GM23338 (cell line): ENCODE measurements at regions not wholly inside any gene's neighbourhood (a gene's known extent, or its start where the extent isn't known, plus 50 kb on each side); places are given as distances from the start of the nearest gene placed in this dataset.

ENCODE experiments used
- ATAC-seq: fragments of 200-7000 bp; cut with Tn5 transposase; 3 replicates; pipeline ENCODE4 v1.9.1; 2020
- DNase-seq: peaks from one replicate; pipeline ENCODE4 v3.0.0-alpha.2; 2015; ENCODE audit warnings: low spot score
- H2AFZ ChIP-seq: fragments of 200-600 bp; sonication (generic); 2 replicates; pipeline ENCODE4 v1.8.0; 2016; ENCODE audit warnings: antibody characterized with exemption, mild to moderate bottlenecking, moderate library complexity
- H3F3A ChIP-seq: fragments of 200-600 bp; sonication (generic); replicated peaks from 2 replicates; pipeline ENCODE4 v1.8.0; 2017; ENCODE audit warnings: antibody characterized with exemption, mixed run types, low read depth
- H3K27ac ChIP-seq: fragments of 200-600 bp; sonication (generic); 2 replicates; pipeline ENCODE4 v1.6.1; 2016; ENCODE audit warnings: low read depth
- H3K27me3 ChIP-seq: fragments of 200-600 bp; sonication (generic); 2 replicates; pipeline ENCODE4 v1.8.0; 2016; ENCODE audit warnings: mild to moderate bottlenecking, mixed run types, moderate library complexity; ENCODE audit not compliant: insufficient read depth
- H3K36me3 ChIP-seq: fragments of 200-600 bp; sonication (generic); 2 replicates; pipeline ENCODE4 v1.8.0; 2016; ENCODE audit warnings: mild to moderate bottlenecking; ENCODE audit not compliant: insufficient read depth
- H3K4me1 ChIP-seq: fragments of 200-600 bp; sonication (generic); 2 replicates; pipeline ENCODE4 v1.8.0; 2016; ENCODE audit warnings: mild to moderate bottlenecking, moderate library complexity; ENCODE audit not compliant: insufficient read depth
- H3K4me2 ChIP-seq: fragments of 200-600 bp; sonication (generic); 2 replicates; pipeline ENCODE4 v1.7.1; 2017; ENCODE audit warnings: mixed run types
- H3K4me3 ChIP-seq: fragments of 200-600 bp; sonication (generic); 2 replicates; pipeline ENCODE4 v1.6.1; 2016; ENCODE audit warnings: mixed run types
- H3K79me2 ChIP-seq: fragments of 200-600 bp; sonication (generic); replicated peaks from 2 replicates; pipeline ENCODE4 v1.8.0; 2017; ENCODE audit warnings: mild to moderate bottlenecking; ENCODE audit not compliant: insufficient read depth
- H3K9me2 ChIP-seq: fragments of 200-600 bp; sonication (generic); 2 replicates; pipeline ENCODE4 v1.8.0; 2017; ENCODE audit not compliant: insufficient read depth
- H4K20me1 ChIP-seq: fragments of 200-600 bp; sonication (generic); replicated peaks from 2 replicates; pipeline ENCODE4 v1.8.0; 2017; ENCODE audit warnings: mild to moderate bottlenecking; ENCODE audit not compliant: insufficient read depth
- H3K27ac Mint-ChIP-seq: 2 replicates; pipeline ENCODE4 v1.8.0; 2020; ENCODE audit warnings: inconsistent platforms, mild to moderate bottlenecking, moderate library complexity, mixed read lengths
- H3K27me3 Mint-ChIP-seq: 3 replicates; pipeline ENCODE4 v1.8.0; 2022; ENCODE audit warnings: low read depth, mild to moderate bottlenecking, moderate library complexity, mixed read lengths, inconsistent platforms; ENCODE audit not compliant: insufficient read depth, poor library complexity
- H3K36me3 Mint-ChIP-seq: 3 replicates; pipeline ENCODE4 v1.8.0; 2021; ENCODE audit warnings: low read depth, mild to moderate bottlenecking, inconsistent platforms, moderate library complexity, mixed read lengths
- H3K4me1 Mint-ChIP-seq: 3 replicates; pipeline ENCODE4 v1.8.0; 2020; ENCODE audit warnings: mild to moderate bottlenecking, inconsistent platforms, mixed read lengths
- H3K4me3 Mint-ChIP-seq: 3 replicates; pipeline ENCODE4 v1.8.0; 2021; ENCODE audit warnings: moderate library complexity, mild to moderate bottlenecking, inconsistent platforms, mixed read lengths
- H3K9me3 Mint-ChIP-seq: 3 replicates; pipeline ENCODE4 v1.8.0; 2020; ENCODE audit warnings: moderate library complexity, mild to moderate bottlenecking, inconsistent platforms, mixed read lengths
- CREB1 ChIP-seq: fragments of 250-450 bp; sonication (Bioruptor Pico); IDR thresholded peaks from 2 replicates; pipeline ENCODE4 v1.5.0; 2020; ENCODE audit warnings: low read depth, mild to moderate bottlenecking, moderate library complexity
- CTCF ChIP-seq, 2 experiments: fragments of 200-600 bp in 1 of 2; sonication (generic) in 1 of 2; conservative IDR thresholded peaks; 2 replicates each; pipeline versions ENCODE4 v1.5.1 to v1.6.1; 2016 to 2017; ENCODE audit warnings: antibody characterized with exemption in 2 of 2, low read depth in 2 of 2, mild to moderate bottlenecking in 2 of 2, moderate library complexity in 1 of 2
- ETS1 ChIP-seq: IDR thresholded peaks from 2 replicates; pipeline ENCODE4 v1.6.1; 2016; ENCODE audit warnings: antibody characterized with exemption
- EZH2phosphoT487 ChIP-seq: fragments of 200-600 bp; sonication (generic); IDR thresholded peaks from one replicate; pipeline ENCODE4 v1.8.1; 2018; ENCODE audit warnings: antibody characterized with exemption; ENCODE audit not compliant: unreplicated experiment
- JUNB ChIP-seq: IDR thresholded peaks from one replicate; pipeline ENCODE4 v1.6.1; 2016; ENCODE audit warnings: antibody characterized with exemption; ENCODE audit not compliant: unreplicated experiment
- NANOG ChIP-seq: IDR thresholded peaks from 2 replicates; pipeline ENCODE4 v1.6.1; 2016; ENCODE audit warnings: antibody characterized with exemption, borderline replicate concordance
- POLR2AphosphoS5 ChIP-seq: IDR thresholded peaks from 2 replicates; pipeline ENCODE4 v1.6.1; 2016; ENCODE audit warnings: antibody characterized with exemption, low read depth
- REST ChIP-seq: IDR thresholded peaks from one replicate; pipeline ENCODE4 v1.6.1; 2018; ENCODE audit warnings: antibody characterized with exemption; ENCODE audit not compliant: unreplicated experiment
- STAT1 ChIP-seq: IDR thresholded peaks from one replicate; pipeline ENCODE4 v1.6.1; 2016; ENCODE audit warnings: antibody characterized with exemption; ENCODE audit not compliant: unreplicated experiment
- ZNF331 ChIP-seq: fragments of 250-450 bp; sonication (Bioruptor Pico); IDR thresholded peaks from 2 replicates; pipeline ENCODE4 v1.5.0; 2020; ENCODE audit warnings: low read depth, mild to moderate bottlenecking, moderate library complexity
- ZNF462 ChIP-seq: fragments of 250-450 bp; sonication (Bioruptor Pico); IDR thresholded peaks from 2 replicates; pipeline ENCODE4 v1.5.0; 2020; ENCODE audit warnings: mild to moderate bottlenecking, moderate library complexity

- Histone ChIP-seq H3K4me2 (no peak overlapping the region), H3K4me1 (no peaks in the 10 kb centered on the region), H3K27ac (no peak overlapping the region), H3K4me3 (no peak overlapping the region), H3F3A (no peaks in the 10 kb centered on the region), H2AFZ (no peak overlapping the region), H3K9me2 (no peaks in the 10 kb centered on the region), H3K79me2 (peaks cover 62% of the 10 kb centered on the region), H3K36me3 (no peaks in the 10 kb centered on the region), H4K20me1 (peaks cover 10% of the 10 kb centered on the region), H3K27me3 (no peaks in the 10 kb centered on the region)
- no peak overlapping the region for H3K4me3 Mint-ChIP-seq
- peaks cover 5% of the 10 kb centered on the region for H3K27me3 Mint-ChIP-seq
- no peaks in the 10 kb centered on the region; the same call in 2 of the 3 replicates for H3K4me1 Mint-ChIP-seq
- TF ChIP-seq STAT1 (no peak), CREB1 (CRISPR knock-in tag) (no peak), POLR2AphosphoS5 (no peak), ETS1 (no peak), ZNF331 (CRISPR knock-in tag) (no peak), EZH2phosphoT487 (no peak), NANOG (no peak), CTCF (conservative IDR thresholded peaks at IDR 0.05; ENCODE audit: low read depth in 2 of 2) (no peak), ZNF462 (no peak), JUNB (no peak), REST (no peak)
- no peak overlapping the region for H3K27ac Mint-ChIP-seq
- DNase-seq: no peak
- H3K9me3 Mint-ChIP-seq: no peaks in the 10 kb centered on the region
- ATAC-seq: no peak
- H3K36me3 Mint-ChIP-seq: peaks cover 10% of the 10 kb centered on the region; the same call in 1 of the 3 replicates
Observed at GRCh38 chr2:167368371-167368770, 480.1 kb downstream of the XIRP2 start.
